Glutamatergic neuron (in vitro differentiated cells): ENCODE measurements at regions not wholly inside any gene's neighbourhood (a gene's known extent, or its start where the extent isn't known, plus 50 kb on each side); places are given as distances from the start of the nearest gene placed in this dataset.

Experiments
- DNase-seq: peaks from one replicate; pipeline ENCODE4 v3.0.0; 2022
- H3K27ac Mint-ChIP-seq: one replicate; pipeline ENCODE4 v1.8.0; 2020; ENCODE audit warnings: mild to moderate bottlenecking, mixed read lengths, inconsistent platforms; ENCODE audit not compliant: unreplicated experiment
- H3K27me3 Mint-ChIP-seq: one replicate; pipeline ENCODE4 v1.8.0; 2020; ENCODE audit warnings: mild to moderate bottlenecking, moderate library complexity, mixed read lengths, inconsistent platforms; ENCODE audit not compliant: unreplicated experiment
- H3K36me3 Mint-ChIP-seq: one replicate; pipeline ENCODE4 v1.8.0; 2020; ENCODE audit warnings: mild to moderate bottlenecking, mixed read lengths, inconsistent platforms; ENCODE audit not compliant: unreplicated experiment
- H3K4me1 Mint-ChIP-seq: one replicate; pipeline ENCODE4 v1.8.0; 2020; ENCODE audit warnings: mild to moderate bottlenecking, low read depth, mixed read lengths, inconsistent platforms; ENCODE audit not compliant: unreplicated experiment
- H3K4me3 Mint-ChIP-seq: one replicate; pipeline ENCODE4 v1.8.0; 2020; ENCODE audit warnings: mild to moderate bottlenecking, mixed read lengths, inconsistent platforms; ENCODE audit not compliant: unreplicated experiment
- H3K9me3 Mint-ChIP-seq: one replicate; pipeline ENCODE4 v1.8.0; 2020; ENCODE audit warnings: mild to moderate bottlenecking, moderate library complexity, mixed read lengths, inconsistent platforms; ENCODE audit not compliant: unreplicated experiment
- TF ChIP-seq, protein P1 (sequence below): fragments of 200-600 bp; sonication (generic); IDR thresholded peaks from one replicate; pipeline ENCODE4 v1.5.0; 2021; ENCODE audit not compliant: partially characterized antibody, unreplicated experiment

GRCh38 chr22:49236541-49237075, 591.1 kb downstream of the BRD1 start:
- H3K27me3 Mint-ChIP-seq = peaks cover 5% of the 10 kb centered on the region
- peaks cover 28% of the 10 kb centered on the region for H3K9me3 Mint-ChIP-seq
- no peak overlapping the region for H3K4me3 Mint-ChIP-seq
- H3K36me3 Mint-ChIP-seq = no peaks in the 10 kb centered on the region
- H3K27ac Mint-ChIP-seq = no peak overlapping the region
- no peak for DNase-seq
- TF ChIP-seq, protein P1, sequence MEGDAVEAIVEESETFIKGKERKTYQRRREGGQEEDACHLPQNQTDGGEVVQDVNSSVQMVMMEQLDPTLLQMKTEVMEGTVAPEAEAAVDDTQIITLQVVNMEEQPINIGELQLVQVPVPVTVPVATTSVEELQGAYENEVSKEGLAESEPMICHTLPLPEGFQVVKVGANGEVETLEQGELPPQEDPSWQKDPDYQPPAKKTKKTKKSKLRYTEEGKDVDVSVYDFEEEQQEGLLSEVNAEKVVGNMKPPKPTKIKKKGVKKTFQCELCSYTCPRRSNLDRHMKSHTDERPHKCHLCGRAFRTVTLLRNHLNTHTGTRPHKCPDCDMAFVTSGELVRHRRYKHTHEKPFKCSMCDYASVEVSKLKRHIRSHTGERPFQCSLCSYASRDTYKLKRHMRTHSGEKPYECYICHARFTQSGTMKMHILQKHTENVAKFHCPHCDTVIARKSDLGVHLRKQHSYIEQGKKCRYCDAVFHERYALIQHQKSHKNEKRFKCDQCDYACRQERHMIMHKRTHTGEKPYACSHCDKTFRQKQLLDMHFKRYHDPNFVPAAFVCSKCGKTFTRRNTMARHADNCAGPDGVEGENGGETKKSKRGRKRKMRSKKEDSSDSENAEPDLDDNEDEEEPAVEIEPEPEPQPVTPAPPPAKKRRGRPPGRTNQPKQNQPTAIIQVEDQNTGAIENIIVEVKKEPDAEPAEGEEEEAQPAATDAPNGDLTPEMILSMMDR = no peak
- H3K4me1 Mint-ChIP-seq = no peaks in the 10 kb centered on the region

- no peak for DNase-seq
- Mint-ChIP-seq H3K4me1 (no peaks in the 10 kb centered on the region), H3K27ac (no peak overlapping the region), H3K36me3 (no peaks in the 10 kb centered on the region), H3K27me3 (peaks cover 4% of the 10 kb centered on the region), H3K4me3 (no peak overlapping the region), H3K9me3 (peaks cover 27% of the 10 kb centered on the region)
- TF ChIP-seq, protein P1 = no peak
Observed at GRCh38 chr22:49235463-49236300, 592.0 kb downstream of the BRD1 start.

DNA sequence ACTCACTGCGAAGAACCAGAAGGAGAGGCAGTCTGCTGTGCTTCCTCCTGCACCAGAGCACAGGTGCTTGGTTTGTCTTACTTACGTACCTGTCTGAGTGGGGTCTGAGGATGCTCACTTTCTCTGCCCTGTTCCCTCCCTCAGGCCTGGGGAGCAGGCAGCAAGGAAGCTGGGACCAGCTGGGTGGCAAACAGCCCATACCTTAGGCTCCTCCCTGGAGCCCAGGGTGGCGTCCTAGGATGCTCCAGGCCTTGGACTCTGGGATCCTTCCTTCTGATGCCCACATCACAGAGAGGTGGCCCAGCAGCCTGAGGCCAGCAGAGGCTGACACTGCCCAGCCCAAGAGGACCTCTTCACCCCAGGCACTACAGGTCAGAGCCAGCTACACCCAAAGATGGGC, 593.2 kb downstream of the BRD1 start:
- H3K36me3 Mint-ChIP-seq = peaks cover 3% of the 10 kb centered on the region
- no peak overlapping the region for H3K4me3 Mint-ChIP-seq
- H3K27ac Mint-ChIP-seq = no peak overlapping the region
- H3K27me3 Mint-ChIP-seq = peaks cover 4% of the 10 kb centered on the region
- no peak for DNase-seq
- no peaks in the 10 kb centered on the region for H3K4me1 Mint-ChIP-seq
- TF ChIP-seq, protein P1 = no peak
- peaks cover 26% of the 10 kb centered on the region for H3K9me3 Mint-ChIP-seq

DNA sequence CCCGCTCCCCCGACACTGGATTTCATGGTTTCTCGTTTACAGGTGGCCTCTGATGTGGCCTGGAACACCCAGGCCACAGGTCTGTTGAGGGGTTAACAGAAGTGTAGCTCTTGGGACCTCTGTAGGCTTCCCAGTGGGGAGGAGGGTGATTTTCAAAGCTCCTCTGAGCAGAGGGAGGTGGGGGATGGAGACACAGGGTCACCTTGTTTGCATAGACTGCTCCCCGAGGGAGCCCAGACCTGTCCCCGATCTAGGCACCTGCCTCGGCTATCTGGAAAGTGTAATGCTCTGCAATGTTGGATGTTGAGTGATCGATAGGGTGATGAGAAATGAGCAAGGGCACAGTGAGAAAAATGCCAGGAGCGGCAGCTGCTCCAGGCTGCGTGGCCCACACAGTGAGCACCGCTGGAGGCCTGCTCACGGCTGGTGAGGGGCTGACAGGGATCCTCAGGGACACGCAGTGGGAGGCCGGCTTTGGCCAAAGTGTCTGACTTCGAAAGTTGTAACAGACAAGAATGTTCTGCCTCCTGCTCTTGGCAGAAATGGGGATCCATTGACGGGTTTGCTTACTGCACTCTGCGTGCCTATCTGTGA, 594.1 kb downstream of the BRD1 start:
- no peak for DNase-seq
- H3K9me3 Mint-ChIP-seq = peaks cover 30% of the 10 kb centered on the region
- no peak overlapping the region for H3K4me3 Mint-ChIP-seq
- peaks cover 9% of the 10 kb centered on the region for H3K36me3 Mint-ChIP-seq
- H3K27ac Mint-ChIP-seq = no peak overlapping the region
- TF ChIP-seq, protein P1 = no peak
- H3K4me1 Mint-ChIP-seq = no peaks in the 10 kb centered on the region
- H3K27me3 Mint-ChIP-seq = peaks cover 8% of the 10 kb centered on the region
